ENCODE measurements at regions not wholly inside any gene's neighbourhood (a gene's known extent, or its start where the extent isn't known, plus 50 kb on each side); places are given as distances from the start of the nearest gene placed in this dataset.

- no peak for DNase-seq (ENCODE audit: low read depth)
- TF ChIP-seq CTCF (IDR thresholded peaks at IDR 0.05; ENCODE audit: insufficient read depth, low read length): no peak
- H3K4me3 ChIP-seq (ENCODE audit: low read depth, low read length): no peak overlapping the region
Observed at GRCh38 chr4:37503261-37503660, 182.9 kb downstream of the RELL1 start.

- no peak for DNase-seq (ENCODE audit: low read depth)
- no peak overlapping the region for H3K4me3 ChIP-seq (ENCODE audit: low read depth, low read length)
- TF ChIP-seq CTCF (IDR thresholded peaks at IDR 0.05; ENCODE audit: insufficient read depth, low read length): no peak
Observed at GRCh38 chr4:37502070-37502469, 184.1 kb downstream of the RELL1 start.
